ENCODE measurements at regions not wholly inside any gene's neighbourhood (a gene's known extent, or its start where the extent isn't known, plus 50 kb on each side); places are given as distances from the start of the nearest gene placed in this dataset.

GRCh38 chr3:68033867-68034266, 379.5 kb upstream of the SUCLG2 start:
- no peak for DNase-seq

DNA sequence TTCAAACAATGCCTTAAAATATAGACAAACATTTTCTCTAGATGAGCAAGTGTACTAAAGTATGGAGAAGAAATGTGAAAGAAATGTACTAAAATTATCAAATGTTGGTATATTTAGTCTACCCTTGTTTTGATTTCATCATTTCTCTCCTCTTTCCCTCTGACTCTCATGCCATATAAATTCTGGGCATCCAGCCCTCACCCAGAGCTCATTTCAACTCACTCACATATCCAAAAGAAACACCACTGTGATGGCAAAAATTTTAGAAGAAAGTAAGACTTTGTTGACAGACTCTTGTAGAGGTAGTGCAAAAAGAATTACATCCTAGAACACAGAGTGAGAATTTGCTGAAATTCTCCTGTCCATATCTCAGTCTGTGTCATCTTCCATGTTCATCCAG, 377.8 kb upstream of the SUCLG2 start:
- no peak for DNase-seq

DNA sequence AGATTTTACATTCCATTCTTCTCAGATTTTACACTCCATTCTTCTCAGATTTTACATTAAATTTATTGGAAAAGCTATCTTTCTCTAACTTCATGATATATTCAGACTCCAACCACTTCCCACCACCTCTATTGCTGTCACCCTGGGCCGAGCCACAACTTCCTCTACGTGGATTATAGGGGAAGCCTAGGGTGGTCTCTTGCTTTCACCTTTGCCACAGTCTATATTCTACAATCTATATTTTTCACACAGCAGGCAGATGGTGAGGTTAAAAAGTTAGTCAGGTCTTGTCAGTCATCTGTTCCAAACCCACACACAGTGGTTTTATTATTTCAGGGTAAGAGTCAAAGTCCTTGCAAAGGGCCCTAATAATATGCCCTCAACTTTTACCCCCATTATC, 370.8 kb upstream of the SUCLG2 start:
- DNase-seq, result no peak

GRCh38 chr3:68019876-68020275, 365.5 kb upstream of the SUCLG2 start:
- no peak for DNase-seq

DNA sequence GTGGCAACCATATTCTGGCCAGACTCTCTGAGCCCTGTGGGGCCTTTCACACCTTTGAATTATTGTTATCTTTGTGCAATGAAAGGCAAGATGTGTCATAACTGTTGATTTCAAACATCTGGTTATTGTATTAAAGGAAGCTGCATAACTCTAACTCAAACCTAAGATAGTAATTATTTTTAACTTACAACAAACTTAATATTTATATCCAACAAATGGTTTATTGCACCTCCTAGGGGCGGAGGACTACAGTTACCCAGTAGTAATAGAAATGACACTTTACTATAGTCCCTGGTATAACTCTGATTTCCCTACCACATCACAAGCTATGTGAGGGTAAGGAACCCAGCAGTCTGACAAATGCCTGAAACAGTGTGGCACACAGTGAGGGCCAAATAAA, 363.9 kb upstream of the SUCLG2 start:
- DNase-seq, result no peak

- no peak for DNase-seq
Observed at GRCh38 chr3:68017069-68017468, 362.7 kb upstream of the SUCLG2 start.

- no peak for DNase-seq
Observed at GRCh38 chr3:68009900-68010299, 355.5 kb upstream of the SUCLG2 start.

DNA sequence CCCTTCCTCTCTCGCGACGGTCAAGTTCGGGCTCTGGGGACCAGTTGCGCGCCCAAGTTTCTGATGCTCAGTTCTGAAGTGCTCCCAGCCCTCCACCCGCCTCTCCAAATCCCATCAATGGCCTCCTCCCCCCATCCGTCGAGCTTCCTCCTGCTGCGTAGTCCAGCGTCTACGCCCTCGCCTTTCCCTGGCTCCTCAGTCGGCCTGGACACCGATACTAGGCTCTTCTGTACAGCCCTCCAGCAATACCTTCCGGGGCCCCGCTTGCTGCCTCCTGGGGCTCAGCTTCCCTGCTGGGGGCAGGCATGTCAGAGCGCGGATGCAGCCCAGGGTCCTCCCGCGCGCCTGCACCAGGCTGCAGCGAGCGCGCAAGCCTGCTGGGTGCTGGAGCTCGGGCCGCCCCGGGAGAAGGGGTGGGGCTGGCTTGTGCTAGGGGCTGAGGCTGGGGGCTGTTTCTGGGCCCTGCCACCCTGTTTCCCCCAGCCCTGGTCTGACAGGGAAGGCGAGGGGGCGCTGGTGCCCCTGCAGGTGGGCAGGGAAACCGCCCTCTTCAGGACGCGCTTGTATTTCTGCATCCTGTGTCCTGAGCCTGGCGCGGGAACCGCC, 353.3 kb upstream of the SUCLG2 start:
- DNase-seq, result peak; percentile 45

- no peak for DNase-seq
Observed at GRCh38 chr3:68006646-68007045, 352.2 kb upstream of the SUCLG2 start.

DNA sequence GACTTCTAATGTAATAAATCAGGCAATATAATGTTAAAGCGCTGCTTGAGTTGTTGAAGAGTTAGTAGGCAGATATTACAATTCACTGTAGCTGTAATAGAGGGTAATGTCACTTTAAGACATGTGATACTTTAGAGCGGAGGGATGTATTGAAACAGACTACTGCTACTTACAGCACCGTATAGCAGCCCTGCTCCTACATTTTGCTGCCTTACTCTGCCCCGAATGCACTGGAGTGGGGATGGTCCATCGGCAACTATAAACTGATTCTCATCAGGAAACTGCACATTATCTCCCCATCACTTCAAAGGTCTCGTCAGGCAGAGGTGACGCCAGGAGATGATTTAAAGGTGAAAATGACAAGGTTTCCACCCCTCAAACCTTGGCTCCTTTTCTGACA, 349.7 kb upstream of the SUCLG2 start:
- DNase-seq, result no peak

- DNase-seq, result no peak
Observed at GRCh38 chr3:67998281-67998680, 343.9 kb upstream of the SUCLG2 start.

GRCh38 chr3:67995206-67995605, 340.8 kb upstream of the SUCLG2 start:
- no peak for DNase-seq

- no peak for DNase-seq
Observed at GRCh38 chr3:67986706-67987105, 332.3 kb upstream of the SUCLG2 start.

DNA sequence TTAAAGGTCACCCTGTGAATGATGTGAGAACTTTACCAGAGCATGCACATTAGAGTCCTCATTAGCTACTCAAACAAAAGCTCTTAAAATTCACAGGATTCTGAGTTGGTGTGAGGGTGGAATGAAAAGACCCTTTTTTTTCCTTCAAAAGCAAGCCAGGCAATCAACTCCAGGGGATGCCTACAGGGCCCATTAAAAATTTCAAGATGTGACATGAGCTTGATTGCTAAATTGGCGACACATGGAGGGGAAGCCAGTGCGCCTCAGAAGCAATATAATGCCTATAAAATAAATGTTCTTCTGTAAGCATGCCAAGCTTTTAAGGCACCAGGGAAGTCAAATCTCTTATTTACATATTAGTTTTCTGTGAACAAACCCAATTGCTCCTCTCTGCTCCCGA, 328.8 kb upstream of the SUCLG2 start:
- DNase-seq, result no peak

DNA sequence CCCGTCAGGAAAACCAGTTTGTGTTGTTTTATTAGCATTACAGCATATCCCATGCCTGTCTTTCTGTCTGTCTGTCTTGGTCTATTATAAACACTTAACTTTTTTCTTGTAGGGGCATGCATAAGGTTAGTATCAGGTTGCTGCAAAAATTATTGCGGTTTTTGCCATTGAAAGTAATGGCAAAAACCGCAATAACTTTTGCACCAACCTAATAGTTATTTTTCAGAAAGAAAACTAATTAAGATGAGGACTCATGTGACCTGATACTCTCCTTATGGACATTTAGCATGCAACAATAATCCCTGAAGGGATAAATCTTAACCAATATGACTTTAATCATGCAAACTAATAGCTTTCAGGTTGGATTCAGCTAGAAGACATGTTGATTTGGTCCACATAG, 326.7 kb upstream of the SUCLG2 start:
- no peak for DNase-seq

- DNase-seq, result no peak
Observed at GRCh38 chr3:67979342-67979741, 324.9 kb upstream of the SUCLG2 start.

DNA sequence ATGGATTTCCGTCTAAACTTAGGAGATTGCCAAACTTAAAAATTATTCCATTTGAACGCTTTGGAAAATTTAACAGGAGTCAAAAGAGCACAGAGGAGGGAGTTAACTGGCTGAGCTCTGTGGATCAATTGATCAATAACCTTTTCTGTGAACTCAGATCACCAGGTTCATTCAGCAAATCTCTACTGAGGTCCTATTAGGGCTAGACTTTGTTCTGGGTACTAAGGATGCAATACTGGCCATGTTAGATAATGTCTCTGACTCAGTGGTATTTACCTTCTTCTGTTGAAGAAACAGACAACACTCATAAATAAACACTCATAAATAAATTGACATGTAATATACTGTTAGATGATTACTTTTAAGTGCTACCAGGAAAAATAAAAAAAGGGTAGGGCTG, 323.4 kb upstream of the SUCLG2 start:
- DNase-seq, result no peak

- no peak for DNase-seq
Observed at GRCh38 chr3:67976663-67977062, 322.3 kb upstream of the SUCLG2 start.

GRCh38 chr3:67964596-67964995, 310.2 kb upstream of the SUCLG2 start:
- DNase-seq, result no peak

GRCh38 chr3:67957268-67957667, 302.9 kb upstream of the SUCLG2 start:
- no peak for DNase-seq

- peak; percentile 51 for DNase-seq
Observed at GRCh38 chr3:67947808-67948508, 293.5 kb upstream of the SUCLG2 start.

DNA sequence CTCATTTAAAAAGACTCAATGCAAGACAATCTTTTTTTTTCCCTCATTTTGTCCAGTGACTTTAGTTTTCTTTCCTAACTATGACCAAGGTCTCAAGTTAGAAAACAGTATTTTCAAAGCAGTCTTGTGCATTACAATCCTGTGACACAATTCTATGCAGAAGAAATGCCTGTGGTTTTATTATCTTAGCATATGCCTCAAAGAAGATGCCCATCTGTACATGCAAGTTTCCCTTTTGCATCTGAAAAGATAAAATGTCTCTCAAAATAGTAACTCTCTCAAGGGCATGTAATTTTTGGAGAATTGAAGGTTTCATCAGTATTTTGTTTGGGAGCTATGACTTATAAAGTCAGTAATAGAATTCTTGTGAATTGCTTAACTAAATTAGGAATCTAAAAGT, 292.0 kb upstream of the SUCLG2 start:
- no peak for DNase-seq

DNA sequence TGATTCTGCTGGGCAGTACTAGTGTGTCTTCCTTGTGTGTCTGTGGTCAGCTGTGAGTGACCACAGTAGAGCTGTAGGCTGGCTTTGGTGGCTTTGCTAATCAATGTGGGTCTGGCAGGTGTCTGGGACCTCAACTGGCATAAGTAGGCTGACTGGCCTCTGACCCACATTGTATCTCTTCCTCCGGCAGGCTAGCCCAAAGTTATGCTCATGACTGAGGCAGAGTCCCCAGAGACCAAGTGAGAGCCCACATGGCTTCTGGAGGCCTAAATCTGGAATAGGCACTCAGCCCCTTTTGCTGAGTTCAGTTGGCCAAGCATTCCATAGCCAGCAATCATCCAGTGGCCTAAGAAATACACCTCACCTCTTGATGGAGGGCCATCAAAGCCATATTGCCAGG, 289.1 kb upstream of the SUCLG2 start:
- no peak for DNase-seq

DNA sequence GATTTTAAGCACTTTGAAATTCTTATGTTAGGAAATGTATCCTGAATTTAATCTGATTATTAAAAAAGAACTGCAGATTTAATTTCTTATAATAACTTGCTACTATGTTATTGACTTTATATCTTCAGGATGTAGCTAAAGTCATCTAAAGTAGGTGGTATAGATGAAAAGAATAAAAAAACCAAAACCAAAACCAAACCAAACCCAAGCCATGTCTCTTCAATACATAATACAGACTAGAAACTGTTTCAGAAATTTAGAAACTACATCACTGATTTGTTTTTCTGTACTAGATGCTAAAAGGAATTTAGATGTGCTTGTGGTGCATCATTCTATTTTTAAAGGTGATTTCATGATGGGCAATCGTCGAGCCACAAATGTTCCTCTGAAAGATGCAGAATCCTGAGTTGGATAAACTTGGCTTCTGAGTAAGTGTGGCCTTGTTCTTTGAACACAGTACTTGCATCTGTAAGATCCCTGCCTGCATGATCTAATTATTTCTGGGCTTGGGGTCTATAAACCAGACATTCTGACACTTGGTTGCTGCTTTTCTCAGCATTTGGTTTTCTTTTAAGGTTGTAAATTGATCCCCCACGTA, 287.1 kb upstream of the SUCLG2 start:
- DNase-seq, result no peak
